ENCODE measurements at regions not wholly inside any gene's neighbourhood (a gene's known extent, or its start where the extent isn't known, plus 50 kb on each side); places are given as distances from the start of the nearest gene placed in this dataset.

GRCh38 chr16:86124321-86124720, 225.4 kb downstream of the IRF8 start:
- H3K27ac Mint-ChIP-seq: no peak overlapping the region
- H3K27me3 Mint-ChIP-seq: peaks cover 8 to 38% of the 10 kb centered on the region in 2 donors
- no peak overlapping the region for H3K4me3 Mint-ChIP-seq
- no peak overlapping the region for H3K4me3 ChIP-seq (ENCODE audit: low read length)
- CTCF ChIA-PET: no interaction called here
- H3K4me1 Mint-ChIP-seq: no peaks in the 10 kb centered on the region
- H3K9me3 ChIP-seq (ENCODE audit: low read length): no peaks in the 10 kb centered on the region
- DNase-seq: no peak
- H3K36me3 ChIP-seq (ENCODE audit: insufficient read depth, low read length): no peaks in the 10 kb centered on the region
- POLR2A ChIA-PET: no interaction called here
- H3K27me3 ChIP-seq (ENCODE audit: insufficient read depth, low read length, poor library complexity, severe bottlenecking): no peaks in the 10 kb centered on the region
- H3K27ac ChIP-seq (ENCODE audit: low read depth, low read length): no peak overlapping the region
- no peaks in the 10 kb centered on the region for H3K9me3 Mint-ChIP-seq
- no peaks in the 10 kb centered on the region for H3K36me3 Mint-ChIP-seq
- no peaks in the 10 kb centered on the region for H3K4me1 ChIP-seq (ENCODE audit: insufficient read depth, low read length)

GRCh38 chr16:86126891-86127290, 227.9 kb downstream of the IRF8 start:
- no peak overlapping the region for H3K27ac ChIP-seq (ENCODE audit: low read depth, low read length)
- H3K9me3 Mint-ChIP-seq: no peaks in the 10 kb centered on the region
- no peaks in the 10 kb centered on the region for H3K36me3 Mint-ChIP-seq
- H3K4me3 Mint-ChIP-seq: no peak overlapping the region
- no peaks in the 10 kb centered on the region for H3K36me3 ChIP-seq (ENCODE audit: insufficient read depth, low read length)
- no peaks in the 10 kb centered on the region for H3K4me1 ChIP-seq (ENCODE audit: insufficient read depth, low read length)
- no peaks in the 10 kb centered on the region for H3K27me3 ChIP-seq (ENCODE audit: insufficient read depth, low read length, poor library complexity, severe bottlenecking)
- H3K9me3 ChIP-seq (ENCODE audit: low read length): no peaks in the 10 kb centered on the region
- ChIA-PET POLR2A (no interaction called here), CTCF (no interaction called here)
- no peak overlapping the region for H3K27ac Mint-ChIP-seq
- no peak overlapping the region for H3K4me3 ChIP-seq (ENCODE audit: low read length)
- no peak for DNase-seq
- peaks cover 10 to 34% of the 10 kb centered on the region in 2 donors for H3K27me3 Mint-ChIP-seq
- no peaks in the 10 kb centered on the region for H3K4me1 Mint-ChIP-seq

- Histone ChIP-seq H3K27ac (ENCODE audit: low read depth, low read length) (no peak overlapping the region), H3K36me3 (ENCODE audit: insufficient read depth, low read length) (no peaks in the 10 kb centered on the region), H3K4me3 (ENCODE audit: low read length) (no peak overlapping the region), H3K4me1 (ENCODE audit: insufficient read depth, low read length) (no peaks in the 10 kb centered on the region), H3K27me3 (ENCODE audit: insufficient read depth, low read length, poor library complexity, severe bottlenecking) (no peaks in the 10 kb centered on the region), H3K9me3 (ENCODE audit: low read length) (no peaks in the 10 kb centered on the region)
- no peak overlapping the region for H3K27ac Mint-ChIP-seq
- H3K27me3 Mint-ChIP-seq: peaks cover 10 to 30% of the 10 kb centered on the region in 2 donors
- H3K9me3 Mint-ChIP-seq: no peaks in the 10 kb centered on the region
- CTCF ChIA-PET: no interaction called here
- H3K4me3 Mint-ChIP-seq: no peak overlapping the region
- no peaks in the 10 kb centered on the region for H3K4me1 Mint-ChIP-seq
- POLR2A ChIA-PET: no interaction called here
- DNase-seq: no peak
- no peaks in the 10 kb centered on the region for H3K36me3 Mint-ChIP-seq
Observed at GRCh38 chr16:86127366-86127765, 228.4 kb downstream of the IRF8 start.

- ChIA-PET POLR2A (no interaction called here), CTCF (no interaction called here)
- Mint-ChIP-seq H3K27ac (no peak overlapping the region), H3K27me3 (peaks cover 6 to 23% of the 10 kb centered on the region in 2 donors), H3K4me3 (no peak overlapping the region), H3K36me3 (no peaks in the 10 kb centered on the region), H3K9me3 (no peaks in the 10 kb centered on the region), H3K4me1 (no peaks in the 10 kb centered on the region)
- DNase-seq: no peak
- no peak overlapping the region for H3K4me3 ChIP-seq (ENCODE audit: low read length)
- no peaks in the 10 kb centered on the region for H3K9me3 ChIP-seq (ENCODE audit: low read length)
- no peaks in the 10 kb centered on the region for H3K4me1 ChIP-seq (ENCODE audit: insufficient read depth, low read length)
- no peaks in the 10 kb centered on the region for H3K27me3 ChIP-seq (ENCODE audit: insufficient read depth, low read length, poor library complexity, severe bottlenecking)
- H3K27ac ChIP-seq (ENCODE audit: low read depth, low read length): no peak overlapping the region
- H3K36me3 ChIP-seq (ENCODE audit: insufficient read depth, low read length): no peaks in the 10 kb centered on the region
Observed at GRCh38 chr16:86128246-86128645, 229.3 kb downstream of the IRF8 start.

GRCh38 chr16:86129541-86129940, 230.6 kb downstream of the IRF8 start:
- no peak for DNase-seq
- Histone ChIP-seq H3K4me3 (ENCODE audit: low read length) (no peak overlapping the region), H3K9me3 (ENCODE audit: low read length) (no peaks in the 10 kb centered on the region), H3K27me3 (ENCODE audit: insufficient read depth, low read length, poor library complexity, severe bottlenecking) (no peaks in the 10 kb centered on the region), H3K4me1 (ENCODE audit: insufficient read depth, low read length) (no peaks in the 10 kb centered on the region), H3K36me3 (ENCODE audit: insufficient read depth, low read length) (no peaks in the 10 kb centered on the region), H3K27ac (ENCODE audit: low read depth, low read length) (no peak overlapping the region)
- Mint-ChIP-seq H3K36me3 (no peaks in the 10 kb centered on the region), H3K27me3 (peaks cover 3 to 18% of the 10 kb centered on the region in 2 donors), H3K9me3 (no peaks in the 10 kb centered on the region), H3K4me3 (no peak overlapping the region), H3K4me1 (no peaks in the 10 kb centered on the region), H3K27ac (no peak overlapping the region)
- POLR2A ChIA-PET: no interaction called here
- CTCF ChIA-PET: no interaction called here

GRCh38 chr16:86133377-86133776, 234.4 kb downstream of the IRF8 start:
- H3K4me1 Mint-ChIP-seq: no peaks in the 10 kb centered on the region
- no peaks in the 10 kb centered on the region for H3K9me3 Mint-ChIP-seq
- POLR2A ChIA-PET: no interaction called here
- no peak overlapping the region for H3K4me3 Mint-ChIP-seq
- H3K27me3 ChIP-seq (ENCODE audit: insufficient read depth, low read length, poor library complexity, severe bottlenecking): no peaks in the 10 kb centered on the region
- H3K4me1 ChIP-seq (ENCODE audit: insufficient read depth, low read length): no peaks in the 10 kb centered on the region
- H3K9me3 ChIP-seq (ENCODE audit: low read length): no peaks in the 10 kb centered on the region
- CTCF ChIA-PET: no interaction called here
- H3K27ac ChIP-seq (ENCODE audit: low read depth, low read length): no peak overlapping the region
- DNase-seq: no peak
- no peaks in the 10 kb centered on the region for H3K36me3 Mint-ChIP-seq
- H3K4me3 ChIP-seq (ENCODE audit: low read length): no peak overlapping the region
- H3K27ac Mint-ChIP-seq: no peak overlapping the region
- peaks cover 9 to 16% of the 10 kb centered on the region in 2 donors for H3K27me3 Mint-ChIP-seq
- no peaks in the 10 kb centered on the region for H3K36me3 ChIP-seq (ENCODE audit: insufficient read depth, low read length)

GRCh38 chr16:86133847-86134375, 234.9 kb downstream of the IRF8 start:
- H3K4me1 ChIP-seq (ENCODE audit: insufficient read depth, low read length): no peaks in the 10 kb centered on the region
- no peaks in the 10 kb centered on the region for H3K27me3 ChIP-seq (ENCODE audit: insufficient read depth, low read length, poor library complexity, severe bottlenecking)
- ChIA-PET POLR2A (no interaction called here), CTCF (no interaction called here)
- H3K36me3 Mint-ChIP-seq: no peaks in the 10 kb centered on the region
- H3K4me3 Mint-ChIP-seq: no peak overlapping the region
- H3K9me3 ChIP-seq (ENCODE audit: low read length): no peaks in the 10 kb centered on the region
- peaks cover 12 to 16% of the 10 kb centered on the region in 2 donors for H3K27me3 Mint-ChIP-seq
- no peak overlapping the region for H3K27ac ChIP-seq (ENCODE audit: low read depth, low read length)
- H3K9me3 Mint-ChIP-seq: no peaks in the 10 kb centered on the region
- H3K36me3 ChIP-seq (ENCODE audit: insufficient read depth, low read length): no peaks in the 10 kb centered on the region
- no peaks in the 10 kb centered on the region for H3K4me1 Mint-ChIP-seq
- no peak for DNase-seq
- H3K27ac Mint-ChIP-seq: no peak overlapping the region
- no peak overlapping the region for H3K4me3 ChIP-seq (ENCODE audit: low read length)

- peaks cover 12 to 16% of the 10 kb centered on the region in 2 donors for H3K27me3 Mint-ChIP-seq
- CTCF ChIA-PET: no interaction called here
- no peaks in the 10 kb centered on the region for H3K4me1 Mint-ChIP-seq
Observed at GRCh38 chr16:86134802-86135461, 236.0 kb downstream of the IRF8 start.

More at GRCh38 chr16:86134802-86135461, 236.0 kb downstream of the IRF8 start:
- Mint-ChIP-seq H3K9me3 (no peaks in the 10 kb centered on the region), H3K36me3 (no peaks in the 10 kb centered on the region), H3K4me3 (no peak overlapping the region), H3K27ac (no peak overlapping the region)
- DNase-seq: no peak
- H3K27me3 ChIP-seq (ENCODE audit: insufficient read depth, low read length, poor library complexity, severe bottlenecking): no peaks in the 10 kb centered on the region
- POLR2A ChIA-PET: no interaction called here
- no peaks in the 10 kb centered on the region for H3K36me3 ChIP-seq (ENCODE audit: insufficient read depth, low read length)
- no peaks in the 10 kb centered on the region for H3K9me3 ChIP-seq (ENCODE audit: low read length)
- H3K4me3 ChIP-seq (ENCODE audit: low read length): no peak overlapping the region
- no peaks in the 10 kb centered on the region for H3K4me1 ChIP-seq (ENCODE audit: insufficient read depth, low read length)
- H3K27ac ChIP-seq (ENCODE audit: low read depth, low read length): no peak overlapping the region
